Duodenal mucosa (tissue), 2 donors: ENCODE measurements at regions not wholly inside any gene's neighbourhood (a gene's known extent, or its start where the extent isn't known, plus 50 kb on each side); places are given as distances from the start of the nearest gene placed in this dataset.

ENCODE experiments used
- H3K27ac ChIP-seq: one replicate; pipeline ENCODE4 v1.7.0; 2013; ENCODE audit warnings: low read depth, low read length
- H3K27me3 ChIP-seq, 2 donors: one replicate each; pipeline ENCODE4 v1.7.0; 2013; ENCODE audit warnings: low read length in 2 of 2, control low read depth in 1 of 2; ENCODE audit not compliant: insufficient read depth in 2 of 2, control insufficient read depth in 1 of 2
- H3K36me3 ChIP-seq, 2 donors: one replicate each; pipeline ENCODE4 v1.7.0; 2013; ENCODE audit warnings: low read length in 2 of 2, control low read depth in 1 of 2; ENCODE audit not compliant: insufficient read depth in 2 of 2, control insufficient read depth in 1 of 2
- H3K4me1 ChIP-seq, 2 donors: one replicate each; pipeline ENCODE4 v1.7.0; 2013; ENCODE audit warnings: low read length in 2 of 2, control low read depth in 1 of 2; ENCODE audit not compliant: insufficient read depth in 2 of 2, control insufficient read depth in 1 of 2
- H3K4me3 ChIP-seq, 2 donors: one replicate each; pipeline ENCODE4 v1.7.0; 2013; ENCODE audit warnings: low read length in 2 of 2, low read depth in 1 of 2
- H3K9ac ChIP-seq, 2 donors: one replicate each; pipeline ENCODE4 v1.7.0; 2013; ENCODE audit warnings: low read length in 2 of 2, low read depth in 1 of 2
- H3K9me3 ChIP-seq, 2 donors: one replicate each; pipeline ENCODE4 v1.7.0; 2013; ENCODE audit warnings: low read length in 2 of 2, control low read depth in 1 of 2; ENCODE audit not compliant: control insufficient read depth in 1 of 2

DNA sequence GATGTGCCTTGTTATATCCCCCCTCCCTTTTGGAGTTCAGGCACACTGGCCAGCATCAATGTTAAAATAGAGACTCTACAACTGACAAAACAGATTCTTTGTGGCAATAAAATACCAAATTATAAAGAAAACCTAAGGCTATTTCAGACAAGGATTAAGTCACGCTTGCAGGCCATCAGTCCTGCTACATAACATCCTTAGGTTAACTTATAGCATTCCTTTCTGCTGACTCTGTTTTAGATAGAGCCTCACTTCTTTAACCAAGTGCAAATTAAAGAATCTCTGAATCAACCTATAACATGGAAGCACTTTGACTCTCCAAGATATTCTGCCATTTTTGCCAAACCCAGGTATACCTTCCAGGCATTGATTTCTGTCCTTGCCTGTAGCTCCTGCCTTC, 784.6 kb downstream of the RNF144A start:
- H3K9ac ChIP-seq = no peak overlapping the region
- no peak overlapping the region for H3K27ac ChIP-seq
- no peak overlapping the region for H3K4me3 ChIP-seq
- no peaks in the 10 kb centered on the region for H3K9me3 ChIP-seq
- H3K36me3 ChIP-seq = no peaks in the 10 kb centered on the region
- no peaks in the 10 kb centered on the region for H3K4me1 ChIP-seq
- no peaks in the 10 kb centered on the region for H3K27me3 ChIP-seq

GRCh38 chr2:7703048-7703447, 785.8 kb downstream of the RNF144A start:
- no peaks in the 10 kb centered on the region for H3K27me3 ChIP-seq
- no peaks in the 10 kb centered on the region for H3K36me3 ChIP-seq
- H3K27ac ChIP-seq = no peak overlapping the region
- no peak overlapping the region for H3K4me3 ChIP-seq
- H3K9ac ChIP-seq = no peak overlapping the region
- no peaks in the 10 kb centered on the region for H3K9me3 ChIP-seq
- H3K4me1 ChIP-seq = no peaks in the 10 kb centered on the region

DNA sequence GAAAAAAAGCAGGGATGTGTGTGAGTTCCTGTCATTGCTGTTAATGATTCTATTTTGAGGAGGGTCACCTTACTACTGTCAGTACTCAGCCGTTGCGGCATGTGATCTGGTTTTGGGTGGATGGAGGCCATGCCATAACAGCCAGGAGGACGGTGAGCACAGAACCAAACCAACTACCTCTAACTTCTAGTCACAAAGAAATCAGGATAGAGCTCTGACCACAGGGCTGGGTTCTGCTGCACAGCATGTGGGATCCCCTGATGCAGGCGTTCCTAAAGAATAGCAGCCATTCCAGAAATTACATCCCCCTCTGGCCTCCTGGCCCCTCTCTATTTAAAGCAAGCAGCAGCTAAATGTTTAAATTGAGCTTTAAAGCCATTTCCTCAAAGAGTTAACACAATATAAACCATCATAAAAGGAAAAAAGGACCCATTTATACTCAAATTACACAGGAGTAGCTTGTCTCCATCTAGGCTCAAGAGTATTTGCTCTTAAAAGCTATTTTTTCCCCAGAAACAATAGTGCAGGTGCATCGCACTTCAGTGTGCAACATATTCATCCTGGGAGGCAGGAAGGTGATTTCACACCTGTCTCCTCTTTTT, 786.4 kb downstream of the RNF144A start:
- Histone ChIP-seq H3K4me1 (no peaks in the 10 kb centered on the region), H3K4me3 (no peak overlapping the region), H3K27ac (no peak overlapping the region), H3K36me3 (no peaks in the 10 kb centered on the region), H3K27me3 (no peaks in the 10 kb centered on the region), H3K9ac (no peak overlapping the region), H3K9me3 (no peaks in the 10 kb centered on the region)

DNA sequence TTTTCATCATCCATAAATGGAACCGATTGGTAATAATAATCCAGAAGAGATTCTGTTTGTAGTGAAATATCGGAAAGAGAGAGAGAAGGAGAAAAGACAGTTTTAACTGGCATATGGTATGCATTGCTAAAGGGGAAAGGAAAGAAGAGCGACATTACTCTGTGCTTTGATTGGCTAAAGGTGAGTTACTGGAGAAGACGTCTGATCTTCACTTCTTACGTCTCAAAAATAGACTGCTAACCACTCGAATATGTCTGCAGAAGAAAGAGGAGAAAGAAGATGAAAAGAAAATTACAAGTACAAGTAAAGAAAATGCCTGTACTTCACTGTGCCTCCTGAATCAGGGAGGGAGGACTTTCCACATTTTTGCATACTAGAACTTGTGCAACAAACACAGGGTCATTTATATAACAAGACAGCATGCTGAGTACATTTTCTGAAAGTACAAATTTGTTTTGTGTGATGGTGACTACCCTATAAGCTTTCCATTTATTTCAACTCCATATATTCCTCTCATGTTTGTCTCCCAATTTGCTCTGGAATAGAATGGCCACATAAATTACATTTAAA, 787.2 kb downstream of the RNF144A start:
- H3K36me3 ChIP-seq = no peaks in the 10 kb centered on the region
- H3K27me3 ChIP-seq = no peaks in the 10 kb centered on the region
- H3K9me3 ChIP-seq = no peaks in the 10 kb centered on the region
- no peak overlapping the region for H3K4me3 ChIP-seq
- no peak overlapping the region for H3K27ac ChIP-seq
- no peak overlapping the region for H3K9ac ChIP-seq
- H3K4me1 ChIP-seq = no peaks in the 10 kb centered on the region

DNA sequence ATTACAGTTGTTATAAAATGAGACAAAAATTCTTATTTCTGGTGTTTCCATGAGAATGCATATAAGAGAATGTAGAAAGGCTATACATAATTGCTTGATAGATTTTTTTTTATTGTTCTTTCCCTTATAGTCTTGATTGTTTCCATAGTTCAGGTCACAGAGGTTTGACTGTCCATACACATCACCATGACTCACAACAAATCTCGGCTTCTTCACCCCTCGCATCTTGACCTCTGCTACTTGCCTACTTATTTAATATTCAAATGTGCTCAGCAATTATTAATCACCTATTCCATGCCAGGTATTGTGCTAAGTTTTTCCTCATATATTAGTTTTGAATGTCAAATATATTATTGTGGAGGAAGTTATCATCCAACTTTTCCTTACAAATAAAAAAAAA, 789.6 kb downstream of the RNF144A start:
- Histone ChIP-seq H3K27me3 (no peaks in the 10 kb centered on the region), H3K27ac (no peak overlapping the region), H3K4me3 (no peak overlapping the region), H3K9ac (no peak overlapping the region), H3K36me3 (no peaks in the 10 kb centered on the region), H3K4me1 (no peaks in the 10 kb centered on the region), H3K9me3 (no peaks in the 10 kb centered on the region)

DNA sequence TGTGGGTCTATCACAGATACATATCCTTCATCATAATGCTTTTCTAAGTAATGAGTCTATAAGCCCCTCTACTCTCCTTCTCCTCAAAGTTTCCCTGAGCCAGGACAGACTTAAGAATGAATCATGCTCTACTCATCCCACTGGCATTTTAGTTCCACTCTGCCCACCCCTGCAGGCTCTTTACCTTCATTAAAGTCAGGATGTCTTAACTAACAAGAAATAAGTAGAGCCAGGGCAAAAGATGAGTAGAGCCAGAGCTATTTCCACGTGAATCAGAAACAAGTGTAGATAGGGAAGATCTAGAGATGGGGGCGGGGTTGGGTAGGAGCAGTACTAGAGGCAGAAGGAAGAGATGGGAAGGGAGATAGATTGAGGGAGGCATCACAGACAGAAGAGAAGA, 790.5 kb downstream of the RNF144A start:
- no peaks in the 10 kb centered on the region for H3K4me1 ChIP-seq
- no peak overlapping the region for H3K4me3 ChIP-seq
- H3K36me3 ChIP-seq = no peaks in the 10 kb centered on the region
- no peak overlapping the region for H3K27ac ChIP-seq
- H3K9me3 ChIP-seq = no peaks in the 10 kb centered on the region
- no peak overlapping the region for H3K9ac ChIP-seq
- no peaks in the 10 kb centered on the region for H3K27me3 ChIP-seq

DNA sequence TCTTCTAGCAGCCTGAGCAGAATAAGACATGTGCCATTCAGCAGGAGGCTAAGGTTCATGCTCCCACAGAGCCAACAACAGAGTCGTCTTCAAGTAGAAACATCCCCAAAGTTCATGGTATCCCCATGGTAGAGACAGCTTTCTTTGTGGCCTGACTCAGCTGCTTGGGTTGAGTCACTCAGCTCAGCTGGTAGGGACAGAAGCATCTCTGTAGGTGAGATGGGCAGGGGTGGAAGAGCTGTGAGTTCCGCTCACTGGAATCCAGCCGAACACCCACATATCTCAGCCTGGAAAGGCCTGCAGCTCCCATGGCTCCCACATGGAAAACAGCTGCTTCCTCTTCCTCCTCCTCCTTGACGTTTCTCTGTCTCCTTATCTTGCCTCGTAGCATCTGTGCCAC, 792.7 kb downstream of the RNF144A start:
- Histone ChIP-seq H3K36me3 (no peaks in the 10 kb centered on the region), H3K4me3 (no peak overlapping the region), H3K27me3 (no peaks in the 10 kb centered on the region), H3K9me3 (no peaks in the 10 kb centered on the region), H3K9ac (no peak overlapping the region), H3K4me1 (no peaks in the 10 kb centered on the region), H3K27ac (no peak overlapping the region)

DNA sequence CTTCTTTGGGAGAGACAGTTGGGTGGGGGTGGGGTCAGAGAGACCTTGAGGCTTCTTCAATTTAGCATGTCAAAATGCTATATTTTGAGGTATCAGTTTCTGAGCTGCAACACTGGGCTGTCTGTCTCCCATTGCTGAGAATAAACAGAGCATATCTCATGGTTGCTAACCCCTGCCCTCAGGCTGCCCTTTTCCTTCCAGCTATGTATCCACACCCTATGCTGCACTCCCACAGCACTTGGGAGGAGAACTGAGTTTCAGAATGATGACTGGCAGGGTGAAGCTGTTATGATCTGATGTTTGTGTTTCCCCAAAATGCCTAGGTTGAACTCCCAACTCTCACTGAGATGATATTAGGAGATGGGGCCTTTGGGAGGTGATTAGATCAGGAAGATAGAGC, 794.0 kb downstream of the RNF144A start:
- Histone ChIP-seq H3K9me3 (no peaks in the 10 kb centered on the region), H3K36me3 (no peaks in the 10 kb centered on the region), H3K27ac (no peak overlapping the region), H3K27me3 (no peaks in the 10 kb centered on the region), H3K9ac (no peak overlapping the region), H3K4me1 (no peaks in the 10 kb centered on the region), H3K4me3 (no peak overlapping the region)

GRCh38 chr2:7719876-7720275, 802.7 kb downstream of the RNF144A start:
- Histone ChIP-seq H3K27me3 (no peaks in the 10 kb centered on the region), H3K4me1 (no peaks in the 10 kb centered on the region), H3K27ac (no peak overlapping the region), H3K9ac (no peak overlapping the region), H3K4me3 (no peak overlapping the region), H3K9me3 (no peaks in the 10 kb centered on the region), H3K36me3 (no peaks in the 10 kb centered on the region)

- H3K27ac ChIP-seq = no peak overlapping the region
- H3K9ac ChIP-seq = no peak overlapping the region
- no peak overlapping the region for H3K4me3 ChIP-seq
- no peaks in the 10 kb centered on the region for H3K27me3 ChIP-seq
- H3K9me3 ChIP-seq = no peaks in the 10 kb centered on the region
- no peaks in the 10 kb centered on the region for H3K4me1 ChIP-seq
- H3K36me3 ChIP-seq = no peaks in the 10 kb centered on the region
These were observed 804.3 kb downstream of the RNF144A start for GRCh38 chr2:7721413-7721995.
